ENCODE measurements at regions not wholly inside any gene's neighbourhood (a gene's known extent, or its start where the extent isn't known, plus 50 kb on each side); places are given as distances from the start of the nearest gene placed in this dataset.

GRCh38 chr4:121477079-121477478 lies 96.3 kb upstream of the QRFPR start:
- no peak overlapping the region for H3K4me2 ChIP-seq (ENCODE audit: low read depth, low read length)
- POLR2A ChIA-PET, result no interaction called here
- WGBS (ENCODE audit: low lambda C conversion rate), result 2% methylated on average over 1 of the region's 1 CpG
- no peaks in the 10 kb centered on the region for H3K79me2 ChIP-seq (ENCODE audit: insufficient read depth, low read length)
- H3K36me3 ChIP-seq (replicated peaks in 1 of 2; ENCODE audit: control insufficient read depth in 1 of 2, insufficient read depth in 2 of 2, low read length in 2 of 2), result no peaks in the 10 kb centered on the region
- no peak for ATAC-seq
- BruUV-seq (replicated peaks), result no TSS peak
- in situ Hi-C loops (cut with HindIII; ENCODE audit: extremely low pct_ligation_motif_present, low pct_unique_long_range_greater_than_20kb), result no loop called here
- no peaks in the 10 kb centered on the region for H3K9me3 ChIP-seq (ENCODE audit: low read length)
- H3K4me3 ChIP-seq (replicated peaks in 1 of 3; ENCODE audit: insufficient read depth in 1 of 3, low read depth in 2 of 3, low read length in 3 of 3), result no peak overlapping the region
- no peaks in the 10 kb centered on the region for H3K4me1 ChIP-seq (ENCODE audit: insufficient read depth, low read length)
- H3K27me3 ChIP-seq (ENCODE audit: control insufficient read depth in 1 of 2, insufficient read depth in 2 of 2, low read length in 2 of 2), result no peaks in the 10 kb centered on the region; a peak in 1 of 5 replicates
- no peaks in the 10 kb centered on the region for H4K20me1 ChIP-seq (ENCODE audit: insufficient read depth, low read length)
- DNase-seq (ENCODE audit: low spot score), result no peak
- no peak overlapping the region for H2AFZ ChIP-seq (ENCODE audit: low read length)
- intact Hi-C loops (cut with micrococcal nuclease; ENCODE audit: unreplicated experiment), result no loop called here
- CTCF ChIA-PET (ENCODE audit: low intra/inter-chr PET ratio, low total read pairs), result no interaction called here
- no peak overlapping the region for H3K27ac ChIP-seq (ENCODE audit: extremely low read length, insufficient read depth, low read length)
- no peak overlapping the region for H3K9ac ChIP-seq (ENCODE audit: insufficient read depth, low read depth, low read length)
- no peak for FAIRE-seq
- TF ChIP-seq RFX3 (CRISPR knock-in tag; IDR thresholded peaks at IDR 0.05) (no peak), ZNF18 (CRISPR knock-in tag; IDR thresholded peaks at IDR 0.05; ENCODE audit: insufficient replicate concordance) (no peak), SKIL (CRISPR knock-in tag; IDR thresholded peaks at IDR 0.05; ENCODE audit: borderline replicate concordance) (no peak), ZMAT5 (CRISPR knock-in tag; IDR thresholded peaks at IDR 0.05; ENCODE audit: borderline replicate concordance, low read depth) (no peak), FOXP4 (CRISPR knock-in tag; IDR thresholded peaks at IDR 0.05) (no peak), CTCF (CRISPR knock-in tag; IDR thresholded peaks at IDR 0.05) (no peak), E2F1 (CRISPR knock-in tag; IDR thresholded peaks at IDR 0.05) (no peak), TAF1 (CRISPR knock-in tag; IDR thresholded peaks at IDR 0.05) (no peak), ZNF691 (CRISPR knock-in tag; IDR thresholded peaks at IDR 0.05; ENCODE audit: borderline replicate concordance, low read depth) (no peak), ZNF598 (CRISPR knock-in tag; IDR thresholded peaks at IDR 0.05; ENCODE audit: borderline replicate concordance) (no peak), SCMH1 (CRISPR knock-in tag; IDR thresholded peaks at IDR 0.05; ENCODE audit: borderline replicate concordance) (no peak), SKI (IDR thresholded peaks at IDR 0.05; ENCODE audit: partially characterized antibody) (no peak), ZNF850 (CRISPR knock-in tag; conservative IDR thresholded peaks at IDR 0.05) (no peak)
